HG02759 (cell line): ENCODE measurements at regions not wholly inside any gene's neighbourhood (a gene's known extent, or its start where the extent isn't known, plus 50 kb on each side); places are given as distances from the start of the nearest gene placed in this dataset.
"Not testable (repeated sequence)": the region's sequence is repeated elsewhere in the genome, so short reads cannot be mapped to it uniquely, and the experiment has no call there.

Experiments
- ATAC-seq: cut with Tn5 transposase; IDR thresholded peaks from one replicate; pipeline ENCODE4 v1.9.1; 2021; ENCODE audit warnings: mild to moderate bottlenecking, moderate library complexity; ENCODE audit not compliant: unreplicated experiment

DNA sequence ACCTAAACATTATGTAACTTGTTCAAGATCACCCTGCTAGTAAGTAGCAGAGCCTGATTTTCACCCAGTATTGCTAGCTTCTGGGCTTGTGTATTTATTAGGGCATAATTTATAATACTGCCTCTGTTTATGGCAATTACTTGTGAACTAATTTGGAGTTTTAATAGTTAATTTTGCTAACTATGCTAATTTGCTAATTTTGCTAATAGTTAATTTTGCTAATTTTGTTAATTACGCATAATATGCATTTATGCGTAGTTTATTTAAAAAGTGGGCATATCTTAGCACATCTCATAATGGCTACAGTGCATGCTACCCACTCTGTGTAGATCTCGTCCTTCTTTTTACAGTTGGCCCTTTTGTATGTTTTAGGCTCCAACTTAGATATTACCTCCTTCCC, 898.1 kb upstream of the EPHA5 start:
- ATAC-seq = no peak

DNA sequence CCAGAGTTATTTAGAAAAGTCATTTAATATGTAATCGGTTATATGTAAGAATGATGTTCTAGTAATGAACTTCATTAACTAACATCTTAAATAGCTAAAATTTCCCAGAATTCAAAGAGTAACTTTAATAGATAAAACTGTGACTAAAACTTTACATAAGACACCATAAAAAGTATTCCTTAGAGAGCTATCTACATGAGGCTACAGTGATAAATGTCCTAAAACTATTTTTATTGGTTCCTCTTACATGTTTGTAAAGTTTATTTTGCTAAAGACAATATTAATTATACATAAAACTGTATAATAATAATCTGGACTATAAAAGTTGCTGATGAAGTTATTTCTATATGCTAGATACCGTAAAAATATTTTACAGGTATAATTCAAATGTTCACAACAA, 897.7 kb upstream of the EPHA5 start:
- no peak for ATAC-seq

DNA sequence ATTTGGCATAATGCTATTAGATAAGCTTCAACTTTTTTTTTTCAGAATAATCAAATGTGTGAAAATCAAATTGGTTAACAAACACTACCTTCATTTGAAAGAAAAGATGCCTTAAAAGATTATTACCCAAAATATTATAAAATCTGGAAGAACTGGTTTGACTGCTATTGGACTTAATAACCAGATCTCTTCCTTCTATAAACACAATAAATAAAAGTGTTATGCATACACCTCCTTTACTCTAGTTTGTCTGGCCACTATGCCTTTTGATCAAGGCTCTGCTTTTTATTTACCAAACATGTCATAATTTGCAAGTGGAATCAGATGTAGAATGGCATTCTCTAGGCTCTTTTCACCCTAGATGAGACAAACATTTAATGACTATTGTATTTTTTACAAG, 897.3 kb upstream of the EPHA5 start:
- ATAC-seq = no peak

DNA sequence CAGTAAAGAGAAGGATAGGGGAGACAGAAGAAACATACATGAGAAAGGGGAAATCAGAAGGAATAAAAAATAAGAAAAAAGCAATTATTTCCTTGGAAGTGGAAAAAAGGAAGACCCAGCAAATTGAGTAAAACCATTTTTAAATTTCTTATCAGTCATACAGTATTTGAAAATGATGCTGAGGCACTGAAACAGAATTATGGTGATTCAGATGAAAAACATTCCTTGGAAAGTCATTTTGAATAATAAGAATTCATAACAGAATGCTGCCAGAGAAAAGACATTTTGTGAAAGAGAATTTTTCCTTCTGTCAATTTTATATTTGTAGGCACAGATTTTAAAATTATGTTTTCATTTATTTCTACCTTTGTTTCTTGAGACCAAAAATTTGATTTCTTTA, 895.5 kb upstream of the EPHA5 start:
- ATAC-seq = no peak

DNA sequence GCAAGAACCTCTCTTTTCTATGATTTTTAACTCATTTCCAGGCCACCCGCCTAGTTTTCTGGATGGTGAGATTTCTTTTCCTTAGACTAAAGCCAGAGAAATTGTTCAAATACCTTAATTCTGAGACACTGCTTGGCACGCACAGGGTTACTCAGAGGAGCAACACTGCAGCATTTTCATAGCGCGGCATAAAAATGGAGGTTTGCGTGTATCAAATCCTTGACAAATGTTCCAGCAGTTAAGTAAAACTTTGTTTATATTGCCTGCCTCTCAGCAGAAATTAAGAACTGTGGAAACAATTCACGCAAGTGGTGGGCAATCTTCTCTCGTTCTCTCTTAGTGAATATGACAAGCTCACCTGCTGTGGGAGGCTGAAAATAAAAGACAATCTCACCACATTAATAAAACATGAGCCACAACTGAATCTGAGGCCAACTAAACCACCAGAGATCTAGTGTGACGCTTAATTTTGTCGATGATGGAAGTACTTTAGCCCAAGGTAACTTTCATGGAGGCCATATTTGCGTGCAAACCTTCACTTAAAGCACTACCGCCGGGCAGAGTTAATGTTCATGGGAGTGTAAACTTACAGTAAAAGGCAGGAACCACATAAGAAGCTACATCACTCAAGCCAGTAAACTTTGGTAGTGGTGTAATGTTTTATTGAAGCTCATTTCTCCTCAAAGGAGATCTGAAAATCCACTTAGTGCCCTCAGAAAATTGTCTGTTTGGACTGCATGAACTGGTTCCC, 894.8 kb upstream of the EPHA5 start:
- no peak for ATAC-seq

DNA sequence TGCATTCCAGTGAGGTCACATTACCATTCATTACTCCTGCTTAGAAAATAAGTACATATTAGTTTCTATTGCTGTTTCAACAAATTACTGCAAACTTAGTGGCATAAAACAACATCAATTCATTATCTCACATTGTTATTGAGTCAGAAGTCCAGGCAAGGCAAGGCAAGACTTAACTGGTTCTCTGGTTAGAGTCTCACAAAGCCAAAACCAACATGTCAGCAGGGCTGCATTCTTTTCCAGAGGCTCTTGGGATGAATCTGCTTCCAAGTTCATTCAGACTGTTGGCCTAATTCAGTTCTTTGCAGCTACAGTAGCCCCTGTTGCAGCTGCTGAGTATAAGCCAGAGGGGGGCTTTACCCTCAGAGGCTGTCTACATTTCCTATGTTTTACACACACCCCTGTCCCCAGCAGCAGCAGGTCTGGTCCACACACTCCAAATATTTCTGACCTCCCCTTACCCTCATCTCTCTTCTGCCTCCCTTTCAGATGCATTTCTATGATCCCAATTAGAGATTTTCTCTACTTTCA, 892.1 kb upstream of the EPHA5 start:
- no peak for ATAC-seq

DNA sequence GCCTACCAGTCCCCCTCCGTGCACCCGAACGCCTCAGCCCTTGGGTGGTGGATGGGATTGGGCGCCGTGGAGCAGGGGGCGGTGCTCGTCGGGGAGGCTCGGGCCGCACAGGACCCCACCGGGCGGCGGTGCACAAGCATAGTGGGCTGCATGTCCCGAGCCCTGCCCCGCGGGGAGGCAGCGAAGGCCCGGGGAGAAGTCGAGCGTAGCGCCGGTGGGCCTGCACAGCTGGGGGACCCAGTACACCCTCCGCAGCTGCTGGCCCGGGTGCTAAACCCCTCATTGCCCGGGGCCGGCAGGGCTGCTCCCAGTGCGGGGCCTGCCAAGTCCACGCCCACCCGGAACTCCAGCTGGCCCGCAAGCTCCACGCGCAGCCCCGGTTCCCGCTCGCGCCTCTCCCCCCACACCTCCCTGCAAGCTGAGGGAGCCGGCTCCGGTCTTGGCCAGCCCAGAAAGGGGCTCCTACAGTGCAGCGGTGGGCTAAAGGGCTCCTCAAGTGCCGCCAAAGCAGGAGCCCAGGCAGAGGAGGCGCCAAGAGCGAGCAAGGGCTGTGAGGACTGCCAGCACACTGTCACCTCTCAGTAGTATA, 891.3 kb upstream of the EPHA5 start:
- ATAC-seq = not testable (repeated sequence)

DNA sequence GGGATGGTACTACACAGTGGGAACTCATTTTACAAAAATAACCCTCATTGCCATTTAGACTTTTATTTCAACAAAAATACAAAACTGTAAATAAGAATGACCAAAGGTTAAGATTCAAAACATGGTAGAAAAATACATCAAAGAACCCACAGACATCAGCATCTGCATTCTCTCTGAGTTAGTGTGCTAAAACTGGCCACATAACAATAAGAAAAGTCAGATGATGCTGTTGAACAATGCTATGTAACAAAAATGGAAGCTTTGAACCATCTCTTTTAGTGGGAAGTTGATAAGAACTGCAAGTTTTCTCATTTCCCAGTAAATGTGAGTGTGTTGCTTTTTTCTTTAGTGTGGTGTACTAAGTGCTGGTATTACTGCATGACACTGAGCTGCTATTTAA, 888.4 kb upstream of the EPHA5 start:
- ATAC-seq = no peak

DNA sequence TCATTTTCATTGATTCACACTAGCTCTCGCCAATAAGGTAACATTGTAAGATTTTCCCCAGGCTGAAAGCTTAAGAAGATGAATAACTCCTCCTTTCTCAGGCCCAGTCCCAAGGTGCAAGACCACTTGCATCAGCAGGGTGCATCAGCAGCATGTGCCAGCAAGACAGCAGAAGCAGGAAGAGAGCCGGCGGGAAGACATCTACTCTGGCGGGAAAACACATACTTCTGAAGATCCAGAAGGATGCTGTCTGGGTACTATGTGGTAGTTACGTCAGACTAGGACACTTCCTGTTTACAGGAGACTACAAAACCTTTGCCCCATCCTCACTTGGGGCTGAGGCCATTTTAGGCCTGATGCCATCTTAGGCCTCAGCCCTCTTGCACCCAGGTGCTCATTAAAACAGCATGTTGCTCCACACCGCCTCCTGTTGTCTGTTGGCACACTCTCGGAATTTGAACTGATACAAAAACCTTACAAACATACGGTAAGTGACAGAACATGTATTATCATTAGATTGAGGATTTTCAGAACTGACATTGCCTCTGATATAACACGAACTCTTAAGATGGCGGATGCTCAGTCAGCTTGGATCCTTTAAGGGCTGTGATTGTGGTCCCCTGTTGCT, 886.5 kb upstream of the EPHA5 start:
- no peak for ATAC-seq

DNA sequence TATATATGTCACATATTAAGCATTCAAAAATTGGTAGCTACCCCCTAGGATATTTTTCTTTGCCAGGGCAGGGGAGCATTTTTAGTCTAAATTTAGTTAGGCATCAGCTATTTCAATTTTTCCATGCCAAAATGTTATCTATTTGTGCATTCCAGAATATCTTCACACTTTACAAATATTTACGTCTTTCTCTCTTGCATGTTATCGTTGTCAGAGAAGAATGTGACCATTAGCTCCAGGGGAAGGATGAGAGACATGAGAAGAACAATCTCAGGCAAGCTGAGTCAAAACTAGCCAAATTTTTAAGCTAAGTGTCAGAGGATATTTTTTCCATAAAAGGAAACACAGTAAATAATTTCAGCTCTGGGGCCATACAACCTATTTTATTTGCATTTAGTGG, 885.0 kb upstream of the EPHA5 start:
- ATAC-seq = no peak

DNA sequence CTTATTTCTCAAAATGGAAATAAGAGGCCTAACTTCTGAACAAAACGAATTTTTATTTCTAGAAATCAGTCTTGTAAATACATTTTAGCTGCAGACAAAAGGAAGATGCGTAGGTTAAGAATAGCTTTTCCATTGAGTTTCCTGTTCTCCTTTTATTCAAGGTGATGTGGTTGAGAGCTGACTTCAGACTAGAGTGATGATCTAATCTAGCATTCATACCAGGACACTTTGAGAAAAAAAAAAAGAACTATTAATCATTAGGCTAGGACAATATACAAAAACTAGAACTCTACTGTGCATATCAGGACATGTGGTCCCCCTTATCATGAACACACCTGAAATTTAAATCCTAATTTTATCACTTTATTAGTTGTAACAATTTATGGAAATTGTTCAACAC, 884.5 kb upstream of the EPHA5 start:
- ATAC-seq = no peak

DNA sequence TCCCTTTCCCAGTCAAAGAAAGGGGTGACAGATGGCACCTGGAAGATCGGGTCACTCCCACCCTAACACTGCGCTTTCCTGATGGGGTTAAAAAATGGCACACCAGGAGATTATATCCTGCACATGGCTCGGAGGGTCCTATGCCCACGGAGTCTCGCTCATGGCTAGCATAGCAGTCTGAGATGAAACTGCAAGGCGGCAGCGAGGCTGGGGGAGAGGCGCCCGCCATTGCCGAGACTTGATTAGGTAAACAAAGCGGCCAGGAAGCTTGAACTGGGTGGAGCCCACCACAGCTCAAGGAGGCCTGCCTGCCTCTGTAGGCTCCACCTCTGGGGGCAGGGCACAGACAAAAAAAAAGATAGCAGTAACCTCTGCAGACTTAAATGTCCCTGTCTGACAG, 875.0 kb upstream of the EPHA5 start:
- not testable (repeated sequence) for ATAC-seq

DNA sequence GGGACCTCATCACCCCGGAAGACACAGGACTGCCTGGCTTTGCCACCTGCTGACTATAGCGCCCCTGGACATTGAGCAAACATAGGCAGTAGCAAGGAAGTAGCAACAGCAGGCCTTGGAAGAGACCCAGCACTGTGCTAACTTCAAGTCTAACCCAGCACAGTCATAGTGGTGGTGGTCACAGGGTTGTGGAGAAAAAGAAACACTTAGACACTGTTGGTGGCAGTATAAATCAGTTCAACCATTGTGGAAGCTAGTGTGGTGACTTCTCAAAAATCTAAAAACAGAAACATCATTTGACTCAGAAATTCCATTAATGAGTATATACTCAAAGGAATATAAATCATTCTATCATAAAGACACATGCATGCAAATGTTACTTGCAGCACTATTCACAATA, 874.0 kb upstream of the EPHA5 start:
- ATAC-seq = no peak

DNA sequence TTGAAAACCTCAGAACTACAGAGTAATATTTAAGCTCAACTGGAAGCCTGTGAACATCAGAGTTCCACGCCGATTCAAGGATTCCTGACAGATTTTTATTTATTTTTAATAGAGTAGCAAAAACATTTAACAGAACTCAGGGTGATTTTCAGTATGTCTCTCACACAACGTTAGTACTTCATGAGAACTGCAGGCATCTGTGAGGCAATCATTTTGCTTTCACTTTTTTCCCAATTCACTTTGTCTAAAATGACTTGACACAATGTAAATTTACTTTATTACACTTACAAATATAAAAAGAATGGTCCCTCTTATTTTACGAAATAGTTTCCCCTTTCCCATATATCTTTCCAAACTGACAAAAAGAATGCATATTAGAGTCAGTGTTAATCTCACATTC, 869.5 kb upstream of the EPHA5 start:
- no peak for ATAC-seq

DNA sequence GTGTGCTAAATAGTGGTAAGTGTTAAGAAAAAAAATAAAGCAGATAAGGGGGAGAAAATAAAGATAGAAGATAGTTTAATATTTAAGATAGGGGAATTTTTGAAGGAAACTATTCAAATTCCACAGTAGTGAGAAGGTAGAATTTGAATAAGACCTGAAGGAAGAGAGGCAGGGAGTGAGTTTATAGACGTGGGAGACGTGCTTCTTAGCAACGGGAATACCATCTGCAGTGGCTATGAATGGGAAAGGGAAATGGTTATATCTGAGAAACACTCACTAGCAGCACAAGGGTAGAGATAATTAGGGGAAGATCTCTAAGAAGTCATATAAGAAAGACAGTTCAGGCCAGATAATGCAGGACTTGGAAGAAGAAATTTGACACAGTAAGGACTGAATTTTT, 854.5 kb upstream of the EPHA5 start:
- ATAC-seq = no peak

DNA sequence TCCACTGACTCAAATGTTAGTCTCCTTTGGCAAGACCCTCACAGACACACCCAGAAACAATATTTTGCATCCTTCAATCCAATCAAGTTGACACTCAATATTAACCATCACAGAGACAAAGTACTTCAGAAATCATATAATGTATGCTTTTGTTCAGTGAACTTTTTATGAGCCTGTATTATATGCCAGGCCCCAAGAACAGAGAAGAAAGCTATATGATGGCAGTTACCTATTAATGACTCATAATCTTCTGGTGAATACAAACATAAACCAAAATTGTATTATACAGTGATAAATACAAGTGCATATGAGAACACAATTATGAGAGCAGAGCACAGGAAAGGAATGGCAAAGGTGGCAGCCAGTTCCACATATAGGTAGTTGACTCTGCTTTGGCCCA, 852.0 kb upstream of the EPHA5 start:
- ATAC-seq = no peak

DNA sequence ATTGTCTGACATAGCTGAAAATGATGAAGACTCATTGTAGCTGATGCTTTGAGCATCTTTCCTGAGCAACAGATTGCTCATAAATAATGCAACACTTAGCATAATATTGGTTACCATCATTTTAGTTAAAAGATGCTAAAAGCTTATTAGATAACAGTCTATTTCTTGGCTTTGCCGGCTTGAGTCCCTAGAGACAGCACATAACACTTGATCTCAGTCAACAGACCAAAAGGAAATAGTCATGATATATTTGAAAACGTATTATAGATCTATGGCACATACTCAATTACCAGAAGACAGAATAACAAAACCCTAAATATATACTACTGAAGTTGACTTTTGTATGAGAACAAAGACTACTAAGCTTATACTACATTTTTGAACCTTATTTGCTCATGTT, 846.7 kb upstream of the EPHA5 start:
- no peak for ATAC-seq

DNA sequence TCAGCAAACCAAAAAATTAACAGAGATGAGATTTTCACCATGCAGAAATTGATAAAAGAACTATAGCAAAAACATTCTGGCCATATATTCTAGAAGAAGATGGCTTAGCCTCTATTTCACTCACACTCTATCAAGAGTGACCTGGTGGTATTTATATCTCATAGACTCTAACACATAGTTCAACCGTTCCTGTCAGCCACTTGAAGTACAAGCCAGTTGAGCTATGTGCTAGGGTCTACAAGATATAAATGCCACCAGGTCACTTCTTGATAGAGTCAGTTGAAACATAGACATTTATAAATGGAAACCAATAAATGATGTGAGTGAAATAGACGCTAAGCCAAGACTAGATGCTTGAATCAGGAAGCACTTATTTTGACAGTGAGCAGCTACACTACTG, 836.7 kb upstream of the EPHA5 start:
- ATAC-seq = no peak

DNA sequence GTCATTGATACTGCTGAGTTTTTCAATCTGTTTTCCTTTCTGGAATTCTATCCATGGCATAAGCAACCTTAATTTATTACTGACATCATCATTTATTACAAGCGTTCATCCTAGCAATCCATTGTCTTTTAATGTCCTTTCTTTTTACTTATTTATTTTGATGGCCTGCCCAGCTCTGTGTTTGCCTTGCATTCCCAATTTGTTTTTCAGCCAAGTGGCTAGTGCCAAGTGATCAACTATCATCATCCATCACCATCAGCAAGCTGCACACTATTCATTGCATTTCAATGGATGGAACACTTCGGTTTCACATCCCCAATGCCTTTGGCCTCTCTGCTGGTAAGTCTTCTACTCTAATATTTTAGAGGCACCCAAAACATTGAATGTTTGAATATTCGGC, 831.7 kb upstream of the EPHA5 start:
- no peak for ATAC-seq

DNA sequence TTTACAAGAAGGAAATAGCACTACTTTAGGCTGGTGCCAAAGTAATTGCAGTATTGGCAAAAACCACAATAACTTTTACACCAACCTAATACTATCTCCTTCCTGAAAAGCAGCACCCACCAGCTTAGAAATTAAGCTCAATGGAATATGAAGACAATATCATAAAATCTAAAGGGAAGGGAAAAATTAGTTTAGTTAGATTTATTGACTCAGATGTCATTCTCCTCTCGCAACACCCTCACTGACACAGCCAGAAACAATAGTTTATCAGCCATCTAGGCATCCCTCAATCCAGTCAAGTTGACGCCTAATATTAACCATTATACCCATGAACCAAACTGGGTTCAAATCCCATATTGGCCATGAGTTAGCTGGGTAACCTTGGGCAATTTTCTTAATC, 820.4 kb upstream of the EPHA5 start:
- no peak for ATAC-seq

DNA sequence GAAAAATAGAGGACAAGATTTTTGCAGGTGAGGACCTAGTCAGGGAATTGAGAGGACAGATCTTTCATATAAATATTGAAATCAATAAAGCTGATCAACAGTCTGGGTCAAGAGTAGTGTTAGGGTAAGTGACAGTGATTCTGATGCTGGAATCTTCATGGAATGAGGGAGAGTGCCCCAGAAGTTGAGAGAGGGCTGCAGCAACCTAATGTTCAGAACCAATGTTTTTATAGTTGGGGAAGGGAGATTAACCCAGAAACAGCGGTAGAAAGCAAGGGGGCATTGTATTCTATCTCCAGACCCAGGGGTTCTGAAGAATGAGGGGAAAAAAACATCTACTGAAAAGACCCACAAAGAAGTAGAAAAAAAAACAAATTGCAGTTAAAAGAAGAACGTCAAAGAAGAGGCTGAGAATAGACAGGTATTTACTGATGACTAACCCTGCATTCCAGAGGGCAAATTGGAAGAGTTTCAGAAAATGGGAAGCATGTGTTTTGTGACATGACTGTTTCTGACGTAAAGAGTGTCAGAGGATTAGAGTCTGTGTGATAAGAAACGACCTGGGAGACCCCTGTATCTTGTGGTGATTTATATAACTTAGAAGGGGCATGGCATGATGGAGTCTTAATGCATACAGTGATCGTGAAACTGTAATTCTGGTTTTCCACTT, 819.6 kb upstream of the EPHA5 start:
- no peak for ATAC-seq

DNA sequence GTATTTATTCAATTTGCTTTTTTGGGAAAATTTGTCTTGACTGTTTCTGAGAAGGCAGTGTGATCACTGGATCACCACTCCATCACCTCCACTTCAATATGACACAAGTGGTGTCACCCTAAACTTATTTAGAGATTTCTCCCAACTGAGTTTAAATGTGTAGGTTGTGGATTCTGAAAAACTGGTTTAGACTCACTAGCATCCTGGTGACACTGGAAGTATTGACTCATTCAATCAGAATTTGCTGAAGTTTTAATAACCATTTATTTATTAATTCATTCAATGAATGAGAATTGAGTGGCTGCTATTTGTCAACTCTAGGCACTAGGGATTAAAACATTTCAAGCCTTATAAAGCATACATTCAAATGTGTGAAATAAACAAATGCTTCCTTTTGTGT, 819.1 kb upstream of the EPHA5 start:
- ATAC-seq = no peak
